ENCODE measurements at regions not wholly inside any gene's neighbourhood (a gene's known extent, or its start where the extent isn't known, plus 50 kb on each side); places are given as distances from the start of the nearest gene placed in this dataset.

- Histone ChIP-seq H3K36me3 (ENCODE audit: insufficient read depth, low read length) (no peaks in the 10 kb centered on the region), H3K27ac (ENCODE audit: low read depth, low read length) (no peak overlapping the region), H3K79me2 (ENCODE audit: control insufficient read depth, insufficient read depth, low read length, unreplicated experiment) (no peaks in the 10 kb centered on the region), H3K27me3 (ENCODE audit: insufficient read depth, low read length) (0 out of 2 replicates have a peak, but pooled peaks cover 10% of the 10 kb centered on the region), H2AFZ (ENCODE audit: low read length, unreplicated experiment) (no peak overlapping the region), H3K4me3 (ENCODE audit: low read depth, low read length) (no peak overlapping the region), H3K4me1 (ENCODE audit: control insufficient read depth, insufficient read depth, low read length, unreplicated experiment) (no peaks in the 10 kb centered on the region)
Measured at GRCh38 chr16:65455761-65456160, 333.9 kb upstream of the CDH11 start.

GRCh38 chr16:65453646-65454045, 331.8 kb upstream of the CDH11 start:
- H2AFZ ChIP-seq (ENCODE audit: low read length, unreplicated experiment): no peak overlapping the region
- no peaks in the 10 kb centered on the region for H3K27me3 ChIP-seq (ENCODE audit: insufficient read depth, low read length)
- no peak overlapping the region for H3K27ac ChIP-seq (ENCODE audit: low read depth, low read length)

GRCh38 chr16:65449526-65449925, 327.7 kb upstream of the CDH11 start:
- Histone ChIP-seq H3K4me1 (ENCODE audit: control insufficient read depth, insufficient read depth, low read length, unreplicated experiment) (no peaks in the 10 kb centered on the region), H3K27ac (ENCODE audit: low read depth, low read length) (no peak overlapping the region), H3K27me3 (ENCODE audit: insufficient read depth, low read length) (0 out of 2 replicates have a peak, but pooled peaks cover 4% of the 10 kb centered on the region), H3K79me2 (ENCODE audit: control insufficient read depth, insufficient read depth, low read length, unreplicated experiment) (no peaks in the 10 kb centered on the region), H3K36me3 (ENCODE audit: insufficient read depth, low read length) (no peaks in the 10 kb centered on the region), H2AFZ (ENCODE audit: low read length, unreplicated experiment) (no peak overlapping the region), H3K4me3 (ENCODE audit: low read depth, low read length) (no peak overlapping the region)

More at GRCh38 chr16:65453646-65454045, 331.8 kb upstream of the CDH11 start:
- H3K36me3 ChIP-seq (ENCODE audit: insufficient read depth, low read length): no peaks in the 10 kb centered on the region
- H3K79me2 ChIP-seq (ENCODE audit: control insufficient read depth, insufficient read depth, low read length, unreplicated experiment): no peaks in the 10 kb centered on the region
- H3K4me1 ChIP-seq (ENCODE audit: control insufficient read depth, insufficient read depth, low read length, unreplicated experiment): no peaks in the 10 kb centered on the region
- no peak overlapping the region for H3K4me3 ChIP-seq (ENCODE audit: low read depth, low read length)

- no peak overlapping the region for H3K27ac ChIP-seq (ENCODE audit: low read depth, low read length)
- no peak overlapping the region for H2AFZ ChIP-seq (ENCODE audit: low read length, unreplicated experiment)
- H3K79me2 ChIP-seq (ENCODE audit: control insufficient read depth, insufficient read depth, low read length, unreplicated experiment): no peaks in the 10 kb centered on the region
- no peak overlapping the region for H3K4me3 ChIP-seq (ENCODE audit: low read depth, low read length)
- H3K27me3 ChIP-seq (ENCODE audit: insufficient read depth, low read length): 0 out of 2 replicates have a peak, but pooled peaks cover 4% of the 10 kb centered on the region
- H3K4me1 ChIP-seq (ENCODE audit: control insufficient read depth, insufficient read depth, low read length, unreplicated experiment): no peaks in the 10 kb centered on the region
- H3K36me3 ChIP-seq (ENCODE audit: insufficient read depth, low read length): no peaks in the 10 kb centered on the region
Measured at GRCh38 chr16:65446427-65446826, 324.6 kb upstream of the CDH11 start.

- Histone ChIP-seq H3K79me2 (ENCODE audit: control insufficient read depth, insufficient read depth, low read length, unreplicated experiment) (no peaks in the 10 kb centered on the region), H2AFZ (ENCODE audit: low read length, unreplicated experiment) (no peak overlapping the region), H3K27me3 (ENCODE audit: insufficient read depth, low read length) (0 out of 2 replicates have a peak, but pooled peaks cover 4% of the 10 kb centered on the region), H3K27ac (ENCODE audit: low read depth, low read length) (no peak overlapping the region), H3K4me3 (ENCODE audit: low read depth, low read length) (no peak overlapping the region), H3K36me3 (ENCODE audit: insufficient read depth, low read length) (no peaks in the 10 kb centered on the region), H3K4me1 (ENCODE audit: control insufficient read depth, insufficient read depth, low read length, unreplicated experiment) (no peaks in the 10 kb centered on the region)
Measured at GRCh38 chr16:65445313-65446260, 323.7 kb upstream of the CDH11 start.

GRCh38 chr16:65441501-65441900, 319.6 kb upstream of the CDH11 start:
- Histone ChIP-seq H3K36me3 (ENCODE audit: insufficient read depth, low read length) (no peaks in the 10 kb centered on the region), H3K27me3 (ENCODE audit: insufficient read depth, low read length) (peaks cover 32% of the 10 kb centered on the region), H2AFZ (ENCODE audit: low read length, unreplicated experiment) (no peak overlapping the region)

GRCh38 chr16:65429504-65430181, 307.8 kb upstream of the CDH11 start:
- Histone ChIP-seq H3K27me3 (ENCODE audit: insufficient read depth, low read length) (peaks cover 5% of the 10 kb centered on the region; the same call in 1 of the 2 replicates), H3K27ac (ENCODE audit: low read depth, low read length) (no peak overlapping the region), H3K79me2 (ENCODE audit: control insufficient read depth, insufficient read depth, low read length, unreplicated experiment) (no peaks in the 10 kb centered on the region), H3K4me1 (ENCODE audit: control insufficient read depth, insufficient read depth, low read length, unreplicated experiment) (no peaks in the 10 kb centered on the region), H2AFZ (ENCODE audit: low read length, unreplicated experiment) (no peak overlapping the region), H3K36me3 (ENCODE audit: insufficient read depth, low read length) (no peaks in the 10 kb centered on the region), H3K4me3 (ENCODE audit: low read depth, low read length) (no peak overlapping the region)

More at GRCh38 chr16:65441501-65441900, 319.6 kb upstream of the CDH11 start:
- no peaks in the 10 kb centered on the region for H3K79me2 ChIP-seq (ENCODE audit: control insufficient read depth, insufficient read depth, low read length, unreplicated experiment)
- no peak overlapping the region for H3K4me3 ChIP-seq (ENCODE audit: low read depth, low read length)
- H3K4me1 ChIP-seq (ENCODE audit: control insufficient read depth, insufficient read depth, low read length, unreplicated experiment): no peaks in the 10 kb centered on the region
- no peak overlapping the region for H3K27ac ChIP-seq (ENCODE audit: low read depth, low read length)

- H3K4me1 ChIP-seq (ENCODE audit: control insufficient read depth, insufficient read depth, low read length, unreplicated experiment): no peaks in the 10 kb centered on the region
- peaks cover 9% of the 10 kb centered on the region; the same call in 1 of the 2 replicates for H3K27me3 ChIP-seq (ENCODE audit: insufficient read depth, low read length)
- no peak overlapping the region for H3K27ac ChIP-seq (ENCODE audit: low read depth, low read length)
- no peak overlapping the region for H2AFZ ChIP-seq (ENCODE audit: low read length, unreplicated experiment)
- H3K4me3 ChIP-seq (ENCODE audit: low read depth, low read length): no peak overlapping the region
- H3K79me2 ChIP-seq (ENCODE audit: control insufficient read depth, insufficient read depth, low read length, unreplicated experiment): no peaks in the 10 kb centered on the region
- H3K36me3 ChIP-seq (ENCODE audit: insufficient read depth, low read length): no peaks in the 10 kb centered on the region
Measured at GRCh38 chr16:65426484-65426883, 304.6 kb upstream of the CDH11 start.

- H3K27me3 ChIP-seq (ENCODE audit: insufficient read depth, low read length): peaks cover 9% of the 10 kb centered on the region; the same call in 1 of the 2 replicates
- no peaks in the 10 kb centered on the region for H3K79me2 ChIP-seq (ENCODE audit: control insufficient read depth, insufficient read depth, low read length, unreplicated experiment)
- no peaks in the 10 kb centered on the region for H3K4me1 ChIP-seq (ENCODE audit: control insufficient read depth, insufficient read depth, low read length, unreplicated experiment)
- H3K36me3 ChIP-seq (ENCODE audit: insufficient read depth, low read length): no peaks in the 10 kb centered on the region
- no peak overlapping the region for H3K4me3 ChIP-seq (ENCODE audit: low read depth, low read length)
- H3K27ac ChIP-seq (ENCODE audit: low read depth, low read length): no peak overlapping the region
- no peak overlapping the region for H2AFZ ChIP-seq (ENCODE audit: low read length, unreplicated experiment)
Measured at GRCh38 chr16:65422934-65423333, 301.1 kb upstream of the CDH11 start.

GRCh38 chr16:65421596-65421995, 299.7 kb upstream of the CDH11 start:
- Histone ChIP-seq H3K79me2 (ENCODE audit: control insufficient read depth, insufficient read depth, low read length, unreplicated experiment) (no peaks in the 10 kb centered on the region), H3K36me3 (ENCODE audit: insufficient read depth, low read length) (no peaks in the 10 kb centered on the region), H3K4me3 (ENCODE audit: low read depth, low read length) (no peak overlapping the region), H2AFZ (ENCODE audit: low read length, unreplicated experiment) (no peak overlapping the region), H3K27ac (ENCODE audit: low read depth, low read length) (no peak overlapping the region), H3K27me3 (ENCODE audit: insufficient read depth, low read length) (0 out of 2 replicates have a peak, but pooled peaks cover 4% of the 10 kb centered on the region), H3K4me1 (ENCODE audit: control insufficient read depth, insufficient read depth, low read length, unreplicated experiment) (no peaks in the 10 kb centered on the region)
